HL-60 (cell line): ENCODE measurements at regions not wholly inside any gene's neighbourhood (a gene's known extent, or its start where the extent isn't known, plus 50 kb on each side); places are given as distances from the start of the nearest gene placed in this dataset.

Experiments used
- CTCF ChIP-seq: IDR thresholded peaks from one replicate; pipeline ENCODE4 v1.5.1; 2011; ENCODE audit warnings: low read length, control low read depth, inconsistent platforms; ENCODE audit not compliant: insufficient read depth
- SPI1 ChIP-seq: IDR thresholded peaks from 2 replicates; pipeline ENCODE4 v1.6.1; 2012; ENCODE audit warnings: low read depth, mild to moderate bottlenecking, borderline replicate concordance

- no peak for TF ChIP-seq CTCF
- TF ChIP-seq SPI1 = no peak
These were observed 951.5 kb downstream of the GALC start for GRCh38 chr14:87041290-87042020.
